Amygdala (tissue), 56 donors: ENCODE measurements at regions not wholly inside any gene's neighbourhood (a gene's known extent, or its start where the extent isn't known, plus 50 kb on each side); places are given as distances from the start of the nearest gene placed in this dataset.
"Not testable (repeated sequence)": the region's sequence is repeated elsewhere in the genome, so short reads cannot be mapped to it uniquely, and the experiment has no call there.

ENCODE experiments used
- DNase-seq, 56 donors: peaks; one replicate each; lab custom pipeline; 2025; lab: John Stamatoyannopoulos, UW

DNA sequence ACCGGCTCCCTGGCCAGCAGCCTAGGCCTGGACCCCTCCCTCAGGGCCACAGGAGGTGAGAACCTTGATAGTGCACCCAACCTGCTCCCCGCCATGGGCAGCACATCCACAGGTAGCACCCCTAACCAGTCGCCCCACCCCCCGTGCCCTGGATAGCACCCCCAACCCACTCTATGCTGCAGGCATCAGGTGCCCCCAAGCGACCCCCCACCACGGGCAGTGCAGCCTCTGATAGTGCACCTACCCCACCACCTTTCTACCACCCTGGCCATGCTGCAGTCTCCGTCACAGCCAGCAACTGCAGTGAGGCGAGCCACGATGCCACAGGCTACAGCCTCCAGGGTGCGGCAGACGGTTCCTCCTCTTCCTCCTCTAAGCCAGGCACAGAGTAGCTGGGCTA lies 55.6 kb downstream of the SOWAHC start:
- DNase-seq = no peak

DNA sequence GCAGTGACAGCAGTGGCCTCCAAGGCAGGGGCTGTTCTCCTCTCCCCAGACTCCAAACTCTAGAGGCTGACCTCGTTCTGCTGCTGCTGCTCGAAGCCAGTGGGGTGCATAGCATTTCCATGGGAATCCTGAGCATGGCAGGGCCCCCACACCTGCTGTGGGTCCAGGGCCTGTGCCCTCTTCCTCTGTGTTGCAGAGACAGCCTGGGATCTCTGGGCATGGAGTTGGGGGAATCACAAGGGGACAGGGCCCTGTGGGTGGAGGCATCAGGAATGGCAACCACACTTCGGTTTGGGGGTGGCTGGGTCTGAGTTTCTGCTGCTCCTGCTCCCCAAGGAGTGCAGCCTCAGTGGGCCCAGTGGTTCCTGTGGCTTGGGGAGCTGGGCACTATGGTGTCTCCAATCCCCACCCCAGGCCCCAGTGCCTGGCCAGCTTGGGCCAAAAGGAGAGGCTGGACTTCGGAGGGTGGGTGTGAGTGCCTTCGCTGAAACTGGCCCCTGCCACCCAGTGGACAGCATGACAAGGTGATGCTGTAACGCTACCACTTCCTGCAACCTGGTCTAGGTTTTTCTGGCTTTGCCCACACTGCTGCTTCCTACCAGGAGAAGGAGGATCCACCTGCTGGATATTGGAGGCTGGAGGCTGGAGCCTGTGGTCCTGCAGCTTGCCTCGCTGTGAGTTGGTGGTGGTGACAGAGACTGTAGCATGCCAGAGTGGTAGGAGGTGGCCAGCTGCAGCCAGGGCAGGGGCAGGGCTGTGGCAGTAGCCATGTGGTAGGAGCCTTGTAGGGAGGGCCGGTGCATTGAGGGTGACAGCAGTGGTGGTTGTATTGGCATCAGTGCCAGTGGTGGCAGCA lies 56.6 kb downstream of the SOWAHC start:
- no peak for DNase-seq

DNA sequence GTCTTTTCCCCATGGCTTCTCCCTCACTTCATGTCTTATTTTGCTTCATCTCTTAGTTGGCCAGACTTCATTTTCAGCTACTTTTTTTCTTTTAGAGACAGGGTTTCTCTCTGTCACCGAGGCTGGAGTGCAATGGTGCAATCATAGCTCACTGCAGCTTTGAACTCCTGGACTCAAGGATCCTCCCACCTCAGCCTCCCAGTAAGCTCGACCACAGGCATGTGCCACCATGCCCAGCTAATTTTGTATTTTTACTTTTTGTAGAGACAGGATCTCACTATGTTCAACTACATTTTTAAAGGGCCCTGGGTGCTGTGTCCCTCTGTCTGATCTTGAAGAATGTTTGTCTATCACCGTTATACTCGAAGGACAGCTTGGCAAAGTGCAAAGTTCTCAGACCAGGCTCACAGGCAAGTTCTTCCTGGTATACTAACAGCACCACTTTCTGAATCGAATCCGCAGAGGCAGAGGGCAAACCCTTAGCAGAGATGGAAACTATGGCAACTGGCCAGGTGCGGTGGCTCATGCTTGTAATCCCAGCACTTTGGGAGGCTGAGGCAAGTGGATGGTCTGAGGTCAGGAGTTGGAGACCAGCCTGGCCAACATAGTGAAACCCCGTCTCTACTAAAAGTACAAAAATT lies 60.9 kb downstream of the SOWAHC start:
- no peak for DNase-seq

DNA sequence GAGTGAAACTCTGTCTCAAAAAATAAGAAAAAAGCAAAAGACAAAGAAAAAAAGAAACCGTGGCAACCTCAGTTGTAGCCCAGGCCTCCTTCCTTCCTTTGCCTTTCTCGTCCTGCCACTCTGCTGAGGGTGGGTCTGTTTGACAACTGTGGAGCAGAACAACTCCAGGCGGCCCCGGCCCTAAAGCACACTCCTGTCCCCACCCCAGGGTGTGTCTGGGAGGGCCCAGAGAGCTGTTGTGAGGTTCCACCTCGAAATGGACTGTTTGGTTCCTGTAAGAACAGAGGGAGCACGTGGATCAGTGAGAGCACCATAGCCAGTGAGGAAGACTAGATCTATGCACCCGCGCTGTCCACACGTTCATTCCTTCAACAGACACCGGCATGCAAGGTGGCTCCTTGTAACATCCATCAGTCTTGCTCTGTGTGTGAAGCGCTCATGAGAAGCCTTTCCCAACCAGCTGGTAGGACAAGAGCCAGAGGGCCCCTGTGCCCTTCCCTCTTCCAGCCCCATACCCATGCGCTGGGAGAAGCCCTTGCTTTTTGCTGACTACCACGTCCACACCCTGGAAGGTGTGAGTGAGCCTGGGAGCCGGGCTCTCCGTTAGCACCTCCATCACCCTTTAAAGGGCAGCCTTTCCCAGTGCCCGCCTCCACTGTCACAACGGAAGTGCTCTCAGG lies 61.6 kb downstream of the SOWAHC start:
- DNase-seq = no peak

DNA sequence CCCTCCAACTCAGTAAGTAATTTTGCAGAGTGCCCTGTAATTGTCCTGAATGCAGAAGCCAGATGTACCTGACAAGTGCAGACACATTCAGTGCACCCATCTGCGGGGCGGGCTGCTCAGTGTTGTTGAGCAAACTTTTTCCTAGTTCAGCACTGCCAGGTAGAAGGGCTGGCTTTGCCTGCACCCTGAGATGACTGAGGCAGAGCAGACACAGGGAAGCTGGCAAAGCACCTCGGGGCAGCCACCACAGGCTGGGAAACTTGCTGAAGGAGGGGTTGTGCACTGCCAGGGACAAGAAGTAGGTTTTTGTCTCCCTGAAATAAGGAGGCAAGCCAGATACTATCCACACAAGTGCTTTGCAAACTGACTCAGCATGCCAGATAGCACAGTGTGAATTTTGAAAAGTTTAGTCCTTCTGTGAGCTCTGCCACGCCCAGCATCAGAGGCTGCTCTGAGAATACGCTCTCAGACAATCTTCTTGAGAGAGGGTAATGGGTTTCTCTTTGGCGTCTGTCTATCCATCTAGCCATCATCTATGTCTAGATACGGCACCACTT lies 62.3 kb downstream of the SOWAHC start:
- peak in 3 of 56 donors; percentile 3 to 6 (median 4) for DNase-seq

DNA sequence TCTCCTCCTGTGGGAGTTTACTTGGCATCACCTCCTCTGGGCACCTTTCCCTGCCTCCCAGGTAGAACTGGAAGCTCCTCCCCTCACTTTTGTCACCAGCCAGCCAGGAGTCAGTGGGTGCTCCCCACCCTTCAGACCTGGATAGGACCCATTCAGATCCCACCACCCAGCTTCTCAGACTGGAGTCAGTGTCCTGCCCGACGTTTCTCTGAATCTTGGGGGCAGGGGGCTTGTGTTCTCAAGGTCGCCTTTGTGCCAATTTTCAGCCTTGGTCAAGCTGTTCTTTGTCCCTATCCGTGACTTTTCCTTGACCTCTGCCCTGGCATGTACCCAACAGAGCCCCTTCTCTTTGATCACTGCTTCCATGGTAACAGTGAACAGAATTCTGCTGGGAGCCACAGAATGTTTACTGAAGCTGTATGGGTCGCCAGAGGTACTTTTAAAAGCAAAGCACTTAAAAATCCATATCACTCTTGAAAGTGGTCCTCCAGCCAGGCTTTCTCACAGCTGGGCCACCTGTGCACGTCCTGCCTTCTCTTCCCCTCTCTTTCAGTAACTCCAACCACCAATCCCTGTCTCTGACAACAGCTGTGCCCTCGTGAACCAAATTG lies 63.1 kb downstream of the SOWAHC start:
- not testable (repeated sequence) for DNase-seq

DNA sequence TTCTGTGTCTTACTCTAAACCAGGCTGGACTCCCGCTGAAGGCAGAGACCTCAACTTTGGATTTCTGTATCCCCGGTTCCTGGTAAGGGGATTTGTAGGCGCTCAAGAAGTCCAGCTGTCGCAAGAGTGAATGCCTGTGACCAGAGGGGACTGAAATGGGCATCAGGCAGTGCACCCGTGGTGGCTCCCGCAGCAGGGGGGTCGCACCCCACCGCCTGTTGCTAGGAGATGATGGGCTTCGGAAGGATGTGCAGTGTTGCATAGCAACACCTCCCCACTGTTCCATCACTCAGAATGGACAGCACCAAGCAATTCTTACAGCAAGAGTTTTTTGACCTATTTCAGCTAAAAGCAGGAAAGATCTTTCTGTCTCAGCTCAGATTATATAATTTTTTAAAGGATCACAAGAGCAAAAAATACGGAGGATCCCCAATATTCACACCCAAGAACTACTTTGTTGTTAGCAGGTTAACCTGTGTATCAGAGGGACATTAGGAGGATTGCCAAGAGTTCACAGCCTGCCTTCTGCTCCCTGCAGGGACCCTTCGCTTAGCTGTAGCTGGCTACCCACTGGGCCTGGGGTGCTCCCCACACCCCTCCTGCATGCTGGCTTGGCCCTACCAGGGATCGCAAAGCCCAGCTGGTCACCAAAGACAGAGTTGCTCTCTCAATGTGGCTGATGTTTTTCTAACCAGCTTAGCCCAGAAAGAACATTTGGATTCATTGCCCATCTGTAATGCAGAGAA lies 63.8 kb downstream of the SOWAHC start:
- no peak for DNase-seq

DNA sequence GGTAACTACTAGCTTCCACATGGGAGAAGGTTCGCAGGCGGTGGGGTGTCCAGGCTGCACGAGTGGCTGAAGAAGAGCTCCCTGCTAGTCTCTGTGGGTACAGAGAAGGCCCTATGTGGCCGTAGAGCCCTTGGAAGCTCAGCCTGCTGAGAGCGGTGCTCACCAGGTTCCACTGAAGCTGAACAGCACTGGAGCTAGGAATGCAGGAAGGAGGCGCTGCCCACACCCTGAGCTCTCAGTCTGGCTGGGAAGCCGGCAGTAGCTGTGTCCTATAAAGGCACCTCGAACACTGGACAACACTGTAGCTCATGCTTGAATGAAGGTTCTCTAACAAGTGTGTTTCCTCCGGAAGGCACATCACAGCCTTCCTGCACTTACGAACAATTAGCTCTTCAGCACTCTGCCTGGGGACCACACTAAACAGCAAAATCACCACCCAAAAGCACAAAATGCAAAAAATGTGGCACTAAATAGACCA lies 64.6 kb downstream of the SOWAHC start:
- not testable (repeated sequence) for DNase-seq

DNA sequence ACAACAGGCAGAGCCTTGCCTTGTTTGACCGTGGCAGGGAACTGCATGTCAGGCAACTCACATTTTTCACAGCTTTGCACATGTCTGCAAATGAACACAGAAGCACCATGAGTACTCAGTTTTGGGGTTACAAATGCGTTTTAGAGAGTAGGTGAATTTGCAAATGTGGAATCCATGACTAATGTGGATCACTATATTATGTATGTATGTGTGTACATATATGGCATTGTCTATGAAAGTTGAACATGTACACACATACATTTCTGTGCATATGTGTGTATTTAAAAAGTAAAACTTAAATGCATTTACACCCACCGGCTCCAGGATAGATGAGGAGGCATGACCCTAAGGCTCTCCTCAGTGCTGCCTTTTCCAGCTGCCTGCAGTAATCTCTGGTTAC lies 65.1 kb downstream of the SOWAHC start:
- DNase-seq = no peak

DNA sequence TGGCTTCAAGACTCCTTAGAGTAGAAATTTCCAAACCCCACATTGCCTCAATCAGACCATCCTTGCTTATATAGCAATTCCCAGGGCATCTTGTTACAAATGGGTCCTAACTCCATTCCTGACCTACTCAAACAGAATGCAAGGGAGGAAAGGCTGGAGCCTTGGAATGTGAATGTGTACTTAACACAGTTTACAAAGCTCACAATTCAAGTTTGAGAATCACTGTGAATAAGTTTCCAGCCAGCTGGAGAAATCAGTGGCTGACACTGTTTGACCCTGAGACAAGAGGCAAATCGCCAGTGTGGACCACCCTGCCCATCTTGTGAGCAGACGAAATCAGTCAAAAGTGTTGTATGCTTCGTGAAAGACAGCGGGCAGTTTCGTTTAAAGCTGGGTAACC lies 65.5 kb downstream of the SOWAHC start:
- DNase-seq = no peak

DNA sequence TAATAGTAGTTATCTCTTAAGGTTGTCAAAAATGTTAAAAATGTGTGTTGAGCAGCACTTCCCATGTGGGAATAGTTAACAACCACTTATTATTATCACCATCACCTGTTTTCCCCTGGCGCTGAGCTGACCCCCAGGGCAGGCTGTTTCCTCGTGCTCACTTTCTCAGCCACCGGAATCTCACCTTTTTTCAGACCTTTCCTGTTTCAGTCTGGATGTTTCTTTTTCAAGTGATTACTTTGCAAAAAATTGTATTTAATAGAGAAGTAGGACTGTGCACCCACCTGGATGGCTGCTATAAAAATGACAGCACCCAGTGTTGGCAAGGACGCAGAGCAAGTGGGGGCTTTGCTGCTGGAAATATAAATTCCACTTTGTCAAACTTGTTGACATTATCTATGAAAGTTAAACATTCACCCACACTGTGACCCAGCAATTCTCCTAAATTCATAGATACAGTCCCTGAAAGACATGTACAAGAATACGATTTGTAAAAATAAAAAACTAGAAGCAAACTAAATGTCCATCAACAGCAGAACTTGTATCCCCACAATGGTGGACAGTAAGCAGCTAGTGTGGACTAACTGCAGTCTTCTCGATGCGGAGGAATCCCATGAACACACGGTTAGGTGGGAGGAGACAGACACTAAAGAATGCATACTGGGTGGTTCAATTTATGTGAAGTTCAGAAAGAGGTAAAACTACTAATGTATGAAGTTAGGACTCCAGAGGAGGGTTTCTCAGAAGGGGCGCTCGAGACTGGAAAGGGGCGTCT lies 66.5 kb downstream of the SOWAHC start:
- no peak for DNase-seq

DNA sequence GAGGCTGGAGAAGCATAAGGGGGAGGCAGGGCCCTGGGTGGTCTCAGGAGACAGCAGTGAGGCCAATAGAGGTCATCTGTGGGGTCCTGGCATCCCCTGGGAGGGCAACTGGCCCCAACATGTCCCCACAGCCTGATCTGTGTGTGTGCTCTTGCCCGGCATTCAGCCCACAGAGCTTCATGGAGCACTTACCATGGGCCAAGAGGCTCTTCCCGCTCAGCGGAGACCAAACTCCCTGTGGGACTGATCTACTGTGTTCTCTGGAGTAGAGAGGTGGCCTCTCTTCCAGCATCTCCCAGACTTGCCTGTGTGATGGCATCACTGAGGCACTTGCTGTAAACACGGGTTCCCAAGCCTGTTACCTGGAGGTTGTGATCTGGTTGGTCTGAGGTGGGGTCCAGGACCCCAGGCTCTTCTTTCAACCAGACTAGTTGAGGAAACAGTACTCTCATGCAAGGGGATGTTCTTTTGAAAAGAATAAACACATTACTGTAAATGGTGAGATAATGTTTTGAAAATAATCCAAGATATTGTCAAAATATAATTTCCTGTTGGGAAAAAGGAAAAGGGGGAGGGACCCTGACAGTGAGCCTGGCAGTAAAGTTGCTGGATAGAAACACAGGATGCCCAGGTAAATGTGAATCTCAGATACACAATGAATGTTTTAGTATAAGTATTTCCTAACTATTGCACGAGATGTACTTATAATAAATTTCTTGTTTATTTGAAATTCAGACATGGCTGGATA lies 67.6 kb downstream of the SOWAHC start:
- no peak for DNase-seq

DNA sequence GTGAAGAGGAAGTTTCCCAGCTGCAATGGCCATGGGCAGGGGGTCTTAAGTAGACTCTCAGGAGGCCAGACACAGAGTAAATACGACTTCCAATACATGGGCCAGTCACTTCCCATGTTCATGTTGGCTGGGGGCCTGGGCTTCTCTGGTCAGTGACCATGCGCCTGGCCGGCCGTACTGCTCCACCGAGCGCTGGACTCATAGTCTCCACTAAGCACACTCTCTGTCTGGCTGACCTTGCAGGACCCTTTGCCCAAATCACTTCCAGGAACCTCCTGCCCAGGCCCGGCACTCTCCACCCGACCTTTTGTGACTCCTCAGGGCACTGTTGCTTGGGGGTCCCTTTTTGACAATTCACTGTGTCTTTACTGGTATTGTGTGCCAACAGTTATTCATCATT lies 69.3 kb downstream of the SOWAHC start:
- no peak for DNase-seq

DNA sequence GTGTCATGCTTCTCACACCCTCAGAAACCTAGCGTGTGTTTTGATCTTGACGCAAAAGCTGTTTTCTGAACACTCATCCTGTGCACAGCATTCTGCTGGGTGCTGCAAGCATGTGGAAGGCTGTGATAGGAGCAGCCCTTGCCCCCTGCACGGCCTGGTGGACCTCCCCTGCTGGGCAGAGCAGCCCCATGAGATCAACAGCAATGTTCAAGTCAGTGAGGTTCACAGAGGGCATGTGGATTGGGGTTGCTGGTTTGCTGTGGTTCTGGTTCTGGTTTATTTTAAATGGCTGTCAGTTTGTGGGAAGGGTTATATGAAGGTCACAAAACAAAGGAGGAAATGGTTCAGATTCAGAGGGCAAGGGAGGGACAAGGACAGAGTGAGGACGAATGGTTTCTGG lies 71.3 kb downstream of the SOWAHC start:
- DNase-seq = no peak

DNA sequence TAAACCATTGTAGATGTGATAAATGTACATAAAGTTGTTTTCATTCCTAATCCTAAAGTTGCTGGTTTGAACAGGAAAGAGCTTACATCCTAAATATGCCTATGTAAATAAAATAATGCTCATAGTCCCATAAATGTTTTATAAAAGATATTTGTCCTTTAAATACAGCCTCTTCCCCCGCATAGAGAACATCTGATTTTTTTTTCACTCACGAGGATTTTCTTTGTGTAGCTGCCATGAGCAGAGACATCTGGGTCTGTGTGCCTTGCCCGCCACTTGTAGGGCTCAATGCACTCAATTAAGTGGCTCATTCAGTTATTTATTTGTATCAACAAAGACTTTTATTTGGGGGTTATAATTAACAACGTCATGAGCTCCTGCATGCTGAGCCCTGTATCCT lies 72.8 kb downstream of the SOWAHC start:
- no peak for DNase-seq

DNA sequence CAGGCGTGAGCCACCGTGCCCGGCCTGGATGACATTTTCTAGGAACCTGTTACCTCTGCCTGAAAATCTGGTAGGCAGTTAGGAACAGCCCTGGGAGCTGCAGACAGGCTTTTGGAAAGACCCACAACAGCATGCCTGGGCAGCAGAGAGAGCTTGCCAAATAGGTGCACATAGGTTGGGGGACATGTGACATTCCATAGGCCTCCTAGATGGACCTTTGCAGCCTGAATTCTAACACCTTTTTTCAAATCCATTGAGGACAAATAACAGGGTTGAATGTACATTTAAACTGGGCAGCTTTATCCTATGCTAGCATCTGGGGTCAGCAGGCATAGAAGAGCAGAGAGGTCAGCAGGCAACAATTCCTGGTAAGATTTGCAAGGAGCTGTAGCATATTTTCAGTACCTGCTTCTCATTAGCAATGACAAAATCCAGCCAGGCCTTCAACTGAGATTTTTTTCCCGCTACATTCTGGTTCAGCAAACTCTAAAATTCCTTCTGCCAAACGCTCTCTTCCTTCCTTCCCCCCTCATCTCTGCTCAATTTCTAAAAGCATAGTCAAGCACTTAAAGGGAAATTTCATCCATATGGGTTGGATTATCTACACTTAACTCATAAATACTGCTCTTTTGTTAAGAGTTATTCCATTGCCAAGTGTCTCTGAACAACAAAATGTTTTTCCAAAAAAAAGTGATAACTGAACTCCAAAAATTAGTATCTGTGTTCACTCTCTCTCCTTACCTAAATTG lies 75.2 kb downstream of the SOWAHC start:
- no peak for DNase-seq

DNA sequence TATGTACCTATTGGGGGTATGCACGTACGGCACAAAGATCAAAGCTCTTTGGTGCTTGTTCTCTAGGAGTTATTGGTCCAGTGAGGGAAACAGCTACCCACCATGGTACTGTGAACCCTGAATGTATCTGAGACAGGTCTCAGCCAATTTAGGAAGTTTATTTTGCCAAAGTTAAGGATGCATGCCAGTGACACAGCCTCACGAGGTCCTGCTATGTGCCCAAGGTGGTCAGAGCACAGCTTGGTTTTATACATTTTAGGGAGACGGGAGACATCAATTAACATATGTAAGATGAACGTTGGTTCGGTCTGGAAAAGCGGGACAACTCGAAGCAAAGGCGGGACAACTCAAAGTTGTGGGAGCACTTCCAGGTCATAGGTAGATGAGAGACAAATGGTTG lies 75.8 kb downstream of the SOWAHC start:
- no peak for DNase-seq

DNA sequence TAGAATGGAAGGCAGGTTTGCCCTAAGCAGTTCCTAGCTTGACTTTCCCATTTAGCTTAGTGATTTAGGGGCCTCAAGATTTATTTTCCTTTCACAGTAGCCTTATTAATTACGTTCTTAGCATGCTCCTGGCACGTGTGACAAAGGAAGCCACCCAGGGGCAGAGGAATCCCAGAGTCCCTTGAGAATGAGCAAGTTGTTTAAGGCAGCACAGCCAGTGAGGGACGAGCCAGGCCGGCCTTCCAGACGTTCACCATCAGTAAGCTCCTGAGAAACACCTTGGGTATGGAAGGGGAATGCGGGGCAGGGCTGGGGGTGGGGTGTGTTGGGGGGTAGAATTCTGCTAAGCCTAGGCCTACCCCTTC lies 76.3 kb downstream of the SOWAHC start:
- no peak for DNase-seq
